ENCODE measurements at regions not wholly inside any gene's neighbourhood (a gene's known extent, or its start where the extent isn't known, plus 50 kb on each side); places are given as distances from the start of the nearest gene placed in this dataset.
A peak's percentile ranks its signal among the peaks of the same experiment; 100 is the strongest.

DNA sequence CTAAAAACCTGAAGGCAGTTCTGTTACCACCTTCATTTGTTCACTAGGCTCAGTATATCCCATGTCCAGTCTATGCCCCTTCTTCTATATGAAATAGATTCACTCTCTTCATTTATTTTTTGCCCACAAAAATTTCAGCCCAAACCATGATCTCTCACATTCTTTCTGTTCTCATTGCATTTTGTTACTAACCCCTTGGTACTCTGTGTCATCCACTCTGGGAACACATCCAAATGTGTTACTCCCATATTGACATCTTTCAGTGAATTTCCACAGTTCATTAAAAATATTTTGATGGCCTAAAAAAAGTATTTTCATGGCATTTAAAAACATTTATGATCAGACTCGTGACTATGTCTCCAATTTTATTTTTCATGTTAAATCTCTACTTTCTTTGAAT lies 378.9 kb downstream of the SLITRK1 start:
- Histone ChIP-seq H3K4me2 (ENCODE audit: low read length) (no peak overlapping the region), H2AFZ (ENCODE audit: low read length) (no peak overlapping the region), H3F3A (ENCODE audit: low read length, unreplicated experiment) (no peaks in the 10 kb centered on the region), H3K9me3 (ENCODE audit: low read length) (no peaks in the 10 kb centered on the region), H3K36me3 (ENCODE audit: low read depth, low read length) (no peaks in the 10 kb centered on the region), H3K4me1 (ENCODE audit: insufficient read depth, low read length) (peaks cover 22% of the 10 kb centered on the region), H4K20me1 (ENCODE audit: low read length) (no peaks in the 10 kb centered on the region), H3K27ac (ENCODE audit: low read length) (peak overlapping the region; percentile 32), H3K79me2 (ENCODE audit: low read length) (no peaks in the 10 kb centered on the region), H3K27me3 (ENCODE audit: low read length) (no peaks in the 10 kb centered on the region), H3K9ac (ENCODE audit: low read length) (no peak overlapping the region), H3K4me3 (ENCODE audit: low read length) (no peak overlapping the region), H3K9me2 (replicated peaks; ENCODE audit: low read length) (no peaks in the 10 kb centered on the region)
- ChIA-PET POLR2A (ENCODE audit: unreplicated experiment) (no interaction called here), CTCF (interaction anchor here (0.6 kb wide), 1 partner anchor 12 kb away, joined by 6 read pairs; no protein-coding TSS in a partner anchor)
- peak; percentile 72 for DNase-seq
- intact Hi-C loops (cut with micrococcal nuclease): no loop called here
- no peak for TF ChIP-seq EZH2phosphoT487 (IDR thresholded peaks at IDR 0.05; ENCODE audit: borderline replicate concordance, low read length)
- TF ChIP-seq, protein P1, sequence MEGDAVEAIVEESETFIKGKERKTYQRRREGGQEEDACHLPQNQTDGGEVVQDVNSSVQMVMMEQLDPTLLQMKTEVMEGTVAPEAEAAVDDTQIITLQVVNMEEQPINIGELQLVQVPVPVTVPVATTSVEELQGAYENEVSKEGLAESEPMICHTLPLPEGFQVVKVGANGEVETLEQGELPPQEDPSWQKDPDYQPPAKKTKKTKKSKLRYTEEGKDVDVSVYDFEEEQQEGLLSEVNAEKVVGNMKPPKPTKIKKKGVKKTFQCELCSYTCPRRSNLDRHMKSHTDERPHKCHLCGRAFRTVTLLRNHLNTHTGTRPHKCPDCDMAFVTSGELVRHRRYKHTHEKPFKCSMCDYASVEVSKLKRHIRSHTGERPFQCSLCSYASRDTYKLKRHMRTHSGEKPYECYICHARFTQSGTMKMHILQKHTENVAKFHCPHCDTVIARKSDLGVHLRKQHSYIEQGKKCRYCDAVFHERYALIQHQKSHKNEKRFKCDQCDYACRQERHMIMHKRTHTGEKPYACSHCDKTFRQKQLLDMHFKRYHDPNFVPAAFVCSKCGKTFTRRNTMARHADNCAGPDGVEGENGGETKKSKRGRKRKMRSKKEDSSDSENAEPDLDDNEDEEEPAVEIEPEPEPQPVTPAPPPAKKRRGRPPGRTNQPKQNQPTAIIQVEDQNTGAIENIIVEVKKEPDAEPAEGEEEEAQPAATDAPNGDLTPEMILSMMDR (conservative IDR thresholded peaks at IDR 0.05; ENCODE audit: low read depth, low read length): no peak
- no peak for TF ChIP-seq EZH2 (IDR thresholded peaks at IDR 0.05; ENCODE audit: low read length, unreplicated experiment)
- BruUV-seq (replicated peaks): no TSS peak
- peak; percentile 75 for ATAC-seq

DNA sequence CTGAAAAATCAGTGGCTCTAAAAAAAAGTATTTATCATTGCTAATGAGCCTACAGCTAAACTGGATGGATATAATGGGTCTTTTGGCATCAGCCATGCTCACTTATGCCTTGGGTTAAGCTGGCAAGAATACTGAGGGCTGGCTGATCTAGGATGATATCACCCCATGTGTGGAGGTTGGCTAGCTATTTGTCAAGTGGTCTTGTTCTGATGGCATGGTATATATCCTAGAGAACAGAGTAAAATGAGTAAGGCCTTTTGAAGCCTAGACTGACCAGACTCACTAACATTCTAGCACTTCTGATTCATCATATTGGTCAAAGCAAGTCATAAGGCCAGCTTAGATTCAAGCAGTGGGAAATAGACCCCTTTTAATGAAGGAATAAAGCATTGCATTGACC lies 383.0 kb downstream of the SLITRK1 start:
- Histone ChIP-seq H3K4me2 (ENCODE audit: low read length) (peak overlapping the region; percentile 68), H3K27me3 (ENCODE audit: low read length) (no peaks in the 10 kb centered on the region), H3K9me2 (replicated peaks; ENCODE audit: low read length) (no peaks in the 10 kb centered on the region), H3K36me3 (ENCODE audit: low read depth, low read length) (no peaks in the 10 kb centered on the region), H3K9ac (ENCODE audit: low read length) (peak overlapping the region; percentile 23; the same call in 1 of the 2 replicates), H3K9me3 (ENCODE audit: low read length) (no peaks in the 10 kb centered on the region), H2AFZ (ENCODE audit: low read length) (no peak overlapping the region), H3K79me2 (ENCODE audit: low read length) (no peaks in the 10 kb centered on the region), H3K4me1 (ENCODE audit: insufficient read depth, low read length) (peaks cover 34% of the 10 kb centered on the region), H3K4me3 (ENCODE audit: low read length) (no peak overlapping the region; the same call in 1 of the 2 replicates), H3K27ac (ENCODE audit: low read length) (peak overlapping the region; percentile 99), H4K20me1 (ENCODE audit: low read length) (no peaks in the 10 kb centered on the region), H3F3A (ENCODE audit: low read length, unreplicated experiment) (peaks cover 3% of the 10 kb centered on the region)
- TF ChIP-seq EZH2 (IDR thresholded peaks at IDR 0.05; ENCODE audit: low read length, unreplicated experiment) (no peak), EZH2phosphoT487 (IDR thresholded peaks at IDR 0.05; ENCODE audit: borderline replicate concordance, low read length) (no peak)
- TF ChIP-seq, protein P1 (conservative IDR thresholded peaks at IDR 0.05; ENCODE audit: low read depth, low read length): no peak
- intact Hi-C loops (cut with micrococcal nuclease): loop anchor here (2.0 to 10.0 kb wide), 4 partner anchors 50 to 277 kb away; no protein-coding TSS in a partner anchor
- ChIA-PET POLR2A (ENCODE audit: unreplicated experiment) (interaction anchor here (0.7 kb wide), 1 partner anchor 8 kb away, joined by 5 read pairs; no protein-coding TSS in a partner anchor), CTCF (interaction anchor here (0.6 kb wide), 2 partner anchors 868 to 1494 kb away, joined by 3 read pairs; no protein-coding TSS in a partner anchor)
- BruUV-seq (replicated peaks): no TSS peak
- DNase-seq: peak; percentile 13
- ATAC-seq: no peak; the same call in 1 of the 2 replicates
